ENCODE measurements at regions not wholly inside any gene's neighbourhood (a gene's known extent, or its start where the extent isn't known, plus 50 kb on each side); places are given as distances from the start of the nearest gene placed in this dataset.

DNA sequence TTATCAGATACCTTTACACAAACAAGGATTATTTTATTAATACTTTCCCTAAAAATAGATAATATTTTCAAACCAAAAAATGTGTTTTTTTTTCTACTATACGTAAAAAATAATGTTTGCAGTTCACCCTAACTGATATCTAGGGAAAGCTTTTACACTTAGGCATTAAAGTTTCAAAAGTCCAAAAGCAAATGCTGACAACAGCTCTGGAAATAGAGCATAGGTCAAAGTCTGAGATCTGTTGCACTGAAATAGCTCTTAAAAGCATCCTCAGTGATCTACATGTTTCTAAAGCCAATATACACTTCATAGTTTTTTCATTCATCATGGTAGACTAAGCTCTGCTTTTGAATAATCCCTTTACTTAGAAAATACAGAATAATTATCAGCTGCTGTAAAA is 222.8 kb downstream of the TRAM1L1 start:
- Mint-ChIP-seq H3K4me1 (ENCODE audit: low read depth, unreplicated experiment) (no peaks in the 10 kb centered on the region), H3K27ac (ENCODE audit: unreplicated experiment) (no peak overlapping the region), H3K36me3 (ENCODE audit: insufficient read depth, unreplicated experiment) (no peaks in the 10 kb centered on the region), H3K27me3 (ENCODE audit: unreplicated experiment) (no peaks in the 10 kb centered on the region), H3K9me3 (ENCODE audit: low read depth, unreplicated experiment) (no peaks in the 10 kb centered on the region), H3K4me3 (ENCODE audit: low read depth, unreplicated experiment) (no peak overlapping the region)
- no peak for DNase-seq
- intact Hi-C loops (cut with micrococcal nuclease; ENCODE audit: unreplicated experiment) = no loop called here
- CTCF ChIA-PET = no interaction called here
- TF ChIP-seq CTCF (IDR thresholded peaks at IDR 0.05; ENCODE audit: unreplicated experiment) = no peak
- no TSS peak for BruUV-seq (replicated peaks)

DNA sequence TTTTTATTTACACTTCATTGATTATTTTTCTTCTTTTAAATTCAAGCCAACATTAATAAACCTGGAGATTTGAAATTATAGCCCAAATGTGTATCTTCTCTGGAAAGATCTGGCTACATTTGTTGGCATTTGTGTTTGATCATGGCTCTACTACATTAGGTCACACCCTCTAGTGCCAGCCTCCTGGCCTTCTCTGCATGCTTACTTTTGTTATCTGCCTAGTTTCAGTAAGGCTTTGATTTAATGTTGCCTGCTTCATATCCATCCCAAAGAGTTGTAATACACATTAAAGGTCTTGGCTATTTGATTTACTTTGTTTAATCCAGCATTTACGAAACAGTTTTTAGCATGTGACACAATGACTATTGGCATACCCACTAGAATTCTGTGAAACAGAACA is 224.5 kb downstream of the TRAM1L1 start:
- TF ChIP-seq CTCF (IDR thresholded peaks at IDR 0.05; ENCODE audit: unreplicated experiment) = no peak
- no peaks in the 10 kb centered on the region for H3K36me3 Mint-ChIP-seq (ENCODE audit: insufficient read depth, unreplicated experiment)
- intact Hi-C loops (cut with micrococcal nuclease; ENCODE audit: unreplicated experiment) = no loop called here
- no peak overlapping the region for H3K27ac Mint-ChIP-seq (ENCODE audit: unreplicated experiment)
- CTCF ChIA-PET = no interaction called here
- DNase-seq = no peak
- no peaks in the 10 kb centered on the region for H3K9me3 Mint-ChIP-seq (ENCODE audit: low read depth, unreplicated experiment)
- H3K4me3 Mint-ChIP-seq (ENCODE audit: low read depth, unreplicated experiment) = no peak overlapping the region
- no TSS peak for BruUV-seq (replicated peaks)
- no peaks in the 10 kb centered on the region for H3K4me1 Mint-ChIP-seq (ENCODE audit: low read depth, unreplicated experiment)
- no peaks in the 10 kb centered on the region for H3K27me3 Mint-ChIP-seq (ENCODE audit: unreplicated experiment)

GRCh38 chr4:116849620-116850019 is 235.8 kb downstream of the TRAM1L1 start:
- CTCF ChIA-PET = no interaction called here
- Mint-ChIP-seq H3K4me1 (ENCODE audit: low read depth, unreplicated experiment) (no peaks in the 10 kb centered on the region), H3K27ac (ENCODE audit: unreplicated experiment) (no peak overlapping the region), H3K27me3 (ENCODE audit: unreplicated experiment) (no peaks in the 10 kb centered on the region), H3K4me3 (ENCODE audit: low read depth, unreplicated experiment) (no peak overlapping the region), H3K36me3 (ENCODE audit: insufficient read depth, unreplicated experiment) (no peaks in the 10 kb centered on the region), H3K9me3 (ENCODE audit: low read depth, unreplicated experiment) (no peaks in the 10 kb centered on the region)
- DNase-seq = no peak
- TF ChIP-seq CTCF (IDR thresholded peaks at IDR 0.05; ENCODE audit: unreplicated experiment) = no peak
- no TSS peak for BruUV-seq (replicated peaks)
- intact Hi-C loops (cut with micrococcal nuclease; ENCODE audit: unreplicated experiment) = no loop called here

GRCh38 chr4:116847616-116848015 is 237.8 kb downstream of the TRAM1L1 start:
- no peak for DNase-seq
- TF ChIP-seq CTCF (IDR thresholded peaks at IDR 0.05; ENCODE audit: unreplicated experiment) = no peak
- CTCF ChIA-PET = no interaction called here
- Mint-ChIP-seq H3K36me3 (ENCODE audit: insufficient read depth, unreplicated experiment) (no peaks in the 10 kb centered on the region), H3K9me3 (ENCODE audit: low read depth, unreplicated experiment) (no peaks in the 10 kb centered on the region), H3K4me3 (ENCODE audit: low read depth, unreplicated experiment) (no peak overlapping the region), H3K27me3 (ENCODE audit: unreplicated experiment) (no peaks in the 10 kb centered on the region), H3K27ac (ENCODE audit: unreplicated experiment) (no peak overlapping the region), H3K4me1 (ENCODE audit: low read depth, unreplicated experiment) (no peaks in the 10 kb centered on the region)
- BruUV-seq (replicated peaks) = no TSS peak
- intact Hi-C loops (cut with micrococcal nuclease; ENCODE audit: unreplicated experiment) = no loop called here

DNA sequence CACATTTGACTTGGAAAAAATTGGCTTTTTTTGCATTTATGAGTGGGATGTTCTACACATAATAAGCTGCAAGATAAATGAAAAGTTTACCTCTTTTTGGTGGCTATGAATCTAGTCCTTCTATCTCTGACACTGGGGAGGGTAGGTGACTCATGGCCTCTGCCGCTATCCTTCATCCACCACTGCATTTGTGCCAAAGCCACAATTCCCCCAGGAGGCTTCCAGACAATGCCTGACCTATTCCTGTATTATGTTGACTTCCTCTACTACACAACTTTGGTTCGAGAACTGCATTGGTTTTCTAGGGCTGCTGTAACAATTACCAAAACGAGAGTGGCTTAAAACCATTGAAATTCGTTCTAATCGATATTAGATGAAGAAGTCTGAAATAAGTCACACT is 245.6 kb downstream of the TRAM1L1 start:
- H3K4me1 Mint-ChIP-seq (ENCODE audit: low read depth, unreplicated experiment) = no peaks in the 10 kb centered on the region
- intact Hi-C loops (cut with micrococcal nuclease; ENCODE audit: unreplicated experiment) = no loop called here
- no peak overlapping the region for H3K4me3 Mint-ChIP-seq (ENCODE audit: low read depth, unreplicated experiment)
- TF ChIP-seq CTCF (IDR thresholded peaks at IDR 0.05; ENCODE audit: unreplicated experiment) = no peak
- H3K36me3 Mint-ChIP-seq (ENCODE audit: insufficient read depth, unreplicated experiment) = no peaks in the 10 kb centered on the region
- CTCF ChIA-PET = interaction anchor here (0.6 kb wide), 1 partner anchor 53 kb away, joined by 3 read pairs; no protein-coding TSS in a partner anchor
- no peak overlapping the region for H3K27ac Mint-ChIP-seq (ENCODE audit: unreplicated experiment)
- no peaks in the 10 kb centered on the region for H3K27me3 Mint-ChIP-seq (ENCODE audit: unreplicated experiment)
- no TSS peak for BruUV-seq (replicated peaks)
- no peak for DNase-seq
- H3K9me3 Mint-ChIP-seq (ENCODE audit: low read depth, unreplicated experiment) = no peaks in the 10 kb centered on the region
